ENCODE measurements at regions not wholly inside any gene's neighbourhood (a gene's known extent, or its start where the extent isn't known, plus 50 kb on each side); places are given as distances from the start of the nearest gene placed in this dataset.

GRCh38 chr15:87461631-87462030 is 794.9 kb downstream of the NTRK3 start:
- TF ChIP-seq CTCF (conservative IDR thresholded peaks at IDR 0.05 in 1 of 2, IDR thresholded peaks at IDR 0.05 in 1 of 2; ENCODE audit: low read depth in 1 of 2, low read length in 2 of 2) (no peak), EZH2 (IDR thresholded peaks at IDR 0.05; ENCODE audit: low read length, missing control alignments) (no peak)
